Medulla oblongata (tissue), 1 donor: ENCODE measurements at regions not wholly inside any gene's neighbourhood (a gene's known extent, or its start where the extent isn't known, plus 50 kb on each side); places are given as distances from the start of the nearest gene placed in this dataset.
"Not testable (repeated sequence)": the region's sequence is repeated elsewhere in the genome, so short reads cannot be mapped to it uniquely, and the experiment has no call there.

Source experiments
- DNase-seq: peaks from one replicate; pipeline ENCODE4 v3.0.0-alpha.2; 2015; ENCODE audit errors: extremely low spot score

DNA sequence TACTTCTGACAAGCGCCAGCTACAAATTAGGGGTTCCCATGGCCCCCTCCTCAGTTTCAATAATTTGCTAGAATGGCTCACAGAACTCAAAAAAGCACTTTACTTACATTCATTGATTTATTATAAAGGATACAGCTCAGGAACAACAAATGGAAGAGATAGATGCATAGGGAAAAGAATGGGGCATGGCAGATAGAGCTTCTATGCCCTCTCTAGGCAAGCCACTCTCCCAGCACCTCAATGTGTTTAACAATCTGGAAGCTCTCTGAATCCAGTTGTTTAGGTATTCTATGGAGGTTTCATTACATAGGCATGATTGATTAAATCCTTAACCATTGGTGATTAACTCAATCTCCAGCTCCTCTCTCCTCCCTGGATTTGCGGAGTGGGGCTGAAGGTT, 184.5 kb upstream of the DAAM1 start:
- DNase-seq, result no peak

DNA sequence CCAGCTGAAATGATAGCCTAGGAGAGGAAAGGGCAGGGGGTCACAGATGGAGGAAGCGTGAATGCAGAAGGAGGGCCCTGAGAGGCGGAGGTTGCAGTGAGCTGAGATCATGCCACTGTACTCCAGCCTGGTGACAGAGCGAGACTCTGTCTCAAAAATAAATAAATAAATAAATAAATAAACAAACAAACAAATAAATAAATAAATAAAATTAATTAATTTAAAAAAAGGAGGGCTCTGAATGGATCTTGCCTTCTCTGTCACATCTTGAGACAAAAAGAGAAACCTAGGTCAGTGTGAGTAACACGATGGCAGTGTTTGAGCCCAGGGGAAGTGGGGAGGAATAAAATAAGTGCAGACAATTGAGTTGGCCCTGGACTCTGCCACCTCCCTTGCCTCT, 182.3 kb upstream of the DAAM1 start:
- DNase-seq, result not testable (repeated sequence)

DNA sequence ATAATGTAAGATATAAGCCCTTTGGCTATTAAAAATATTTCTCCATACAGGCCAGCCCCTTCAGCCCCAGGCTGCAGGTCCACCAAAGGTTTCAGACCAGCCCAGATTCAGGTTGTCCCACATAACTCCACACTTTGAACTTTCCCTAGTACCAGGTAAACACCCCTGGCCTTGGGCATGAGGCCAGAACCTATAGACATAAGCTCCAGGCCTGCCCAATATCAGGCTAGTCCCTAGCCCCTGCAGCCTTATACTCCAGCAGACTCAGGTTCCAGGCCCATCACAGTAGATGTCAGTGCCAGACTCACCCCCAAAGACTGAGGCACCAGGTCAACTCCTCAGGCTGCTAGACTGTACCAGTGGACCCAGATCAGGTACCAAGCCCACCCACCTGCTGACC, 178.5 kb upstream of the DAAM1 start:
- DNase-seq, result no peak

DNA sequence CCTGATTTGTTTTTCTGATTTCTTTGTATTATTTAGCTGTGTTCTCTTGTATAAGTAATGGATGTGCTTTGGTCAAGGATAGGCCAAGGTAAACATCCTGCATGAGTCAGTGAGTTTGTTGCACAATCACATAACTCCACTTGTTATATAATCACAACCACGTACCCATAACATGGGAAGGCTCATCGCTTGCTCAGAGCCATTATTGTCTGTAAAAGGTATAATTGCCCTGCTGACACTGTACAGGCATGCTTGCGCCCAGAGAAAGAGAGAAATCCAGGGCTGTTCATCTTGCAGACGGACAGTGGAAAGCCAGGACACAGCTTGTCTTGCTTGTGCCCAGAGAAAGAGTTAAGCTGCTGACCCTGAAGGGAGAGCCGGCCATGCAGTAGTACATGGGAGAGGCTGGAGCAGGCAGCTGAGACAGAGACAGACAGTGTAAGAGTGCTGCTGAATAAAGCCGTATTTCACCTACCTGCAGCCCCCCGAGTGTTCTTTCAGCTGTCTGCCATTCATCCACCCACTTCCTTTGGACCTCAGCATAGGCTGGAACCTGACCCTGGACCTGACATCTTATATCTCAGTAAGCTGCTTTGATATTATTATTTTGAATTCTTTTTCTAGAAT, 174.7 kb upstream of the DAAM1 start:
- DNase-seq, result no peak

GRCh38 chr14:59015482-59015881, 173.0 kb upstream of the DAAM1 start:
- no peak for DNase-seq

DNA sequence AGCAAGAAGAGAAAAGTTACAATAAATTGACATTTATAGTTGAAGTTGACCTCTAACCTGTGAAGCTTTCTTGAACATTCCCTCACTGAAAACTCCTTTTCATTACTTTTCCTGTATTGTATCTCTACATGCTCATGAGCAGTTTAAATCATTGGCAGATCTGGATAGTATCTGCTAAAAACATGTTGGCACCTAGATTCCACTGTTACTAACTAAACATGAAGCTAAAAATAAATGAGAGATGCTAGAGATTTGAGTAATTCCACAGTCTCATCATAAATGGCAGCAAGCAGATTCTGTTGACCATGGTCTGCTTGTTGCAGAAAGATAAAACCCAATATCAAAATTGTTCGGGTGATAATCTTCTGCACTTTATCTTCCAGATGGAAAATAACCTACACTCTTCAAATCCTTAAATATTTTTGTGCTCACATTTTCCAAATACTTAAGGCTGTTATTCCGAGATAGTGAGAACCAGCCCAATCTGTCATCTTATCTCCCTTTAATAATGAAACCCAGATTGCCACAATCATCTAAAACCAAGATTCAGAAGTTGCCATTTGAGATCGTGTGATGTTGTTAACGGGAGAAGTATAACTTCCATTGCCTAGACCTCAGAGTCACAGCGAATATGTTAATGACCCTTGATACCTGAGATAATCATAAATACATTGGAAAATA, 171.0 kb upstream of the DAAM1 start:
- no peak for DNase-seq

- no peak for DNase-seq
Observed at GRCh38 chr14:59018460-59018859, 170.0 kb upstream of the DAAM1 start.

GRCh38 chr14:59018978-59019377, 169.5 kb upstream of the DAAM1 start:
- no peak for DNase-seq

DNA sequence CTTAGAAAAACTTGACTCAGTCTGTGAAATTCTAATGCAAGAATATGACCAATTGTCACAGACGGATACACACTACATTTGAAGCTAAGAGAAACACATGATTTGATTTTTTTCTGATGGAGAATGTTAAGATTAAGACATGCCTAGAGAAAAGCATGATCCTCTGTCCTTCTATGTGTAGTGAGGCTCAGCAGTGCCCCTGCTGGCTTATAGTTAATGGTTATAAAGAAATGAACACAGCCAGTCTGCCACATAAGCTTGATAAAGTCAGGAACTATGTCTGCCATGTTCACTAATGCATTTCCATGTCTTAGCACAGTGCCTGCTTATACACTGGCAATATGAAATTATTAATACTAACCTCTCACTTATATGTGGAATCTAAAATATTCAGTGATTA, 168.1 kb upstream of the DAAM1 start:
- DNase-seq, result peak; percentile 9

DNA sequence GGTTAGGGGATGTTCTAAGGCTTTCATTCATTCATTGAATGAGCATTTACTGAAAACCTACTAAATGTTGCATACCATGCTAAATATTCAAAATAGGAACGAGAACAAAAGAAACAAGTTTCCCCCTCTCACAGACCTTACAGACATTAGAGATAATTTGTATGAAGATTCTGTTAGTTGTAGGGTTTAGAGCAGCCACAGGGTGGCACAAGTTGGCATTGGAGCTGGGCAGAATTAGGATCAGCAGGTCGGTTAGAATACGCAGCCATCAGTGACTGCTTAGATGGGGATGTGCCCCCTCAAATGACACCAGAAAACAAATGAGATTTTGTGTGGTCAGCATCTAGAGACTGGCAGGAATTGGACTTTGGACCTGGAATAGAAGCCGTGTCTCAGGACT, 166.3 kb upstream of the DAAM1 start:
- no peak for DNase-seq

DNA sequence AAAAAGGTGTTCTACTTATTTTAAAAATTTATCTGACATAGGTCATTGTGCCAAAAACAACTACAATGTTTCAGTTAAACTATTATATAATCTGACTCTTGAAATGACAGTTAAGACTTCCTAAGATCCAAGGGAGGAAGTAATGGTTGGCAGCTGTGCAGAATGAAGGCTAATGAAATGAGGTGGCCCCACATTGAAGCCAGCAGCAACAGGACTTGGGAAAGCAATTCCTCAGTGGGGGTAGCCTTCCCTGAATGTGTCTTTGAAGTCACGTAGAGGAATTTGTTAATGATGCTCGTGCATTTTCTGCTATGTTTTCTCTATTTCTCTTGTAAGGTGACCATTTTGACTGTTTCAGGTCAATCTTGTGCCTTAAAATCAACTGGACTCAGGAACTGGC, 162.4 kb upstream of the DAAM1 start:
- DNase-seq, result no peak

DNA sequence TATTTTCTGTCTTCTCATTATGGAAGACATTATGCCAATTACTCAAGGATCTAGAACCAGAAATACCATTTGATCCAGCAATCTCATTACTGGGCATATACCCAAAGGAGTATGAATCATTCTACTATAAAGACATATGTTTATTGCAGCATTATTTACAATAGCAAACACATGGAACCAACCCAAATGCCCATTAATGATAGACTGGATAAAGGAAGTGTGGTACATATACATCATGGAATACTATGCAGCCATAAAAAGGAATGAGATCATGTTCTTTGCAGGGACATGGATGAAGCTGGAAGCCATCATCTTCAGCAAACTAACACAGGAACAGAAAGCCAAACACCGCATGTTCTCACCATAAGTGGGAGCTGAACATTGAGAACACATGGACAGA, 161.8 kb upstream of the DAAM1 start:
- not testable (repeated sequence) for DNase-seq

DNA sequence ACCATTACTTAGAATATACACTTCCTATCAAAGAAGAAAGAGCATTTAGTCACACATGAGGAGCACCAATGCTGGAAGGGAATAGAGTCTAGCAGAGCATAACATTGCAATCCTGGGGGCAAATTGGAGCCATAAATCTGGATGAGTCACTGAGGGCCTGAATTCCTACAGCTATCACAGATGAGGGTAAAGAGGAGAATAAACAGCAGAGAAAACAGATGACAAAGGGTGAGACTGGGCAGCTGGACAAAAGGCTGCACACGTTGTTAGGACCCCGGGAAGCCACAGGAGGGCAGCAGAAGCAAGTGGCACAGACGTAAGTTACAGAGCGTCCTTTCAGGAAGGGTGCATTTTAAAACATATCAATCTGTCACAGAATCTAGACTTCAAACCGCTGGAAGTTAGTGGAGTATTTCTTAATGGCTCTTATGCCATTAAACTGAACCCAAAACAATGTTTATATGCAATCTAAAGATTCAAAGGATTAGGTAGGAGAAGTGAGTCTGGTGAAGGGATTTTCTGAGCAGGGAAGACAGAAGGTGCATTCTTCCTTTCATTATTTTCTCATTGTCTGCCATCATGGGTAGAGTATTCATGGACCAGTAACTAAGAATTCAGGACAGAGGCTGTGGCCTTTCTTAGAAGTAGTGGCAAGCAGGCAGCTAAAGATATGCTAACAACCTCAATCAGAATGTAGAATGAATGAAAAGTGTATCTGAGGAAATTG, 159.8 kb upstream of the DAAM1 start:
- peak; percentile 75 for DNase-seq

- DNase-seq, result no peak
Observed at GRCh38 chr14:59032826-59033225, 155.6 kb upstream of the DAAM1 start.

GRCh38 chr14:59036134-59036533, 152.3 kb upstream of the DAAM1 start:
- no peak for DNase-seq

GRCh38 chr14:59037086-59037485, 151.4 kb upstream of the DAAM1 start:
- DNase-seq, result no peak

GRCh38 chr14:59037620-59038019, 150.8 kb upstream of the DAAM1 start:
- DNase-seq, result no peak

- DNase-seq, result no peak
Observed at GRCh38 chr14:59038746-59039145, 149.7 kb upstream of the DAAM1 start.

- DNase-seq, result no peak
Observed at GRCh38 chr14:59041308-59041707, 147.2 kb upstream of the DAAM1 start.

DNA sequence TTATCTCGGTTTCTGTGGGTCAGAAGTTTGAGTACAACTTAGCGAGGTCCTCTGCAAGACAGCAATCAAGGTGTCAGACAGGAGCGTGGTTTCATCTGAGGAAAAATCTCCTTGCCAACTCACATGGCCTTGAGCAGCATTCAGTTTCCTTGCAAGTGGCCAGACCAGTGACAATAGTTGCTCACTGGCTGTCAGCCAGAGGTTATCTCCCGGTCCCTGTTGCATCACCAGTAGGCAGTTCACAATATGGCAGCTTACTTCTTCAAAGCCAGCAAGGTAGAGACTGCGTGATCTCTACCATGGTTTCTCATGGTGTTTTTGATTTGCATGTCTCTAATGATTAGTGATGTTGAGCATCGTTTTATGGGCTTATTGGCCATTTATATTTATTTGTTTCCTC, 143.8 kb upstream of the DAAM1 start:
- no peak for DNase-seq

- no peak for DNase-seq
Observed at GRCh38 chr14:59046746-59047145, 141.7 kb upstream of the DAAM1 start.

GRCh38 chr14:59055006-59055405, 133.5 kb upstream of the DAAM1 start:
- no peak for DNase-seq

- peak; percentile 68 for DNase-seq
Observed at GRCh38 chr14:59055439-59056045, 132.9 kb upstream of the DAAM1 start.
